GM18858 (cell line): ENCODE measurements at regions not wholly inside any gene's neighbourhood (a gene's known extent, or its start where the extent isn't known, plus 50 kb on each side); places are given as distances from the start of the nearest gene placed in this dataset.
"Not testable (repeated sequence)": the region's sequence is repeated elsewhere in the genome, so short reads cannot be mapped to it uniquely, and the experiment has no call there.

Experiments
- ATAC-seq: cut with Tn5 transposase; IDR thresholded peaks from one replicate; pipeline ENCODE4 v1.9.1; 2021; ENCODE audit not compliant: unreplicated experiment

DNA sequence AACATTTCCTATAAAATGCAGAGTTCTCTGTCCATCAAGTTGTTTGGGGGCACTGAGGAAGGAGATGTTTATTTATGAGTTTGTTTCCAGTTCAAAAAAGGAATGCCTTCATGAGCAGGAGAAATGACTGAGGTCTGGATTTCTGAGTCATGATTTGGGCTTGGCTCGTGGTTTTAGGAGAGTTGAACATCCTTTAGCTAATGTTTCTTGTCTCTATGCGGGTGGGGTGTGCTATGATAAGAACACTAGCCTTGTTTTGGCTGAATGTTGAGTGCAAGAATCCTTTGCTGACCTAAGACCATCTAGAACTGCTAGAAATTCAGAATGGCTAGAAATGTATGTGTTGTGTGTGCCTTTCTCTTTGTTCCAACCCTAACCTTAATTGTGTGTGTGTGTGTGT, 59.1 kb upstream of the NBPF11 start:
- ATAC-seq = not testable (repeated sequence)

DNA sequence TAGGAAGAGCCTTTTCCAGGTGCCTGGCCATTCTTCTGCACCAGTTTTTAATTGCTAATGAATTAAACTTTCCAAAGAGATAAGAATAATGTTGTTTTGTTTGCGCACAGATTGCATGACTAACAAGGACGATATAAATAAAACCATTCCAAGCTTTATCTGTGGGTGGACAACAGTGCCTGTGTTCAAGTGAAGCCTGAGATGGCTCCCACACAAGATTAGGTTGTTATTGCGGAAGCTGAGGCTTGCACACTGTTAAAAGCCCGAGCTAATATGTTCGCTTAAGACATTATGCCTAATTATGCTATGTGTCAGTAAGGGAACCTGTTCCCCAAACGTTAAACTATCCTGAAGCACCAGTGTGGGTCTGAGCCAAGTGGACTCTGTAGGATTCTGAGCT, 58.5 kb upstream of the NBPF11 start:
- ATAC-seq = not testable (repeated sequence)

DNA sequence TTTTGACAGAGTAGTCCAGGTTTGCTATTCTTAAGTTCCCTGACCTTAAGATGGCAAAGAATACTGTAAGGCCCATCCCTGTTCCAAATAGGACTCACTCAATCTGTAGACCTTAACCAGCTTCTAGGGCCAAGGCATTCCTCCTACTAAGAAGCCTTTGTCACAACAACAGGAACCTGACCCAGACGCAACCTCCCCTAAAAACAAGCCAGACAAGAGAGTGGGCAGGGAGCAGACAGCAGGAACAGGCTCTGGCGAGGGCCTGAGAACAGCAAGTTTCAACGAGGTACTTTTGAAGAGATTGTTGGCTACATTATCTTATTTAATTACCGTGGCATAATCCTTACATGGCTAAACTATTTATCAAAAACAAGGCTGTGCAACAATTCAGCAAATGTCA, 58.1 kb upstream of the NBPF11 start:
- ATAC-seq = not testable (repeated sequence)

DNA sequence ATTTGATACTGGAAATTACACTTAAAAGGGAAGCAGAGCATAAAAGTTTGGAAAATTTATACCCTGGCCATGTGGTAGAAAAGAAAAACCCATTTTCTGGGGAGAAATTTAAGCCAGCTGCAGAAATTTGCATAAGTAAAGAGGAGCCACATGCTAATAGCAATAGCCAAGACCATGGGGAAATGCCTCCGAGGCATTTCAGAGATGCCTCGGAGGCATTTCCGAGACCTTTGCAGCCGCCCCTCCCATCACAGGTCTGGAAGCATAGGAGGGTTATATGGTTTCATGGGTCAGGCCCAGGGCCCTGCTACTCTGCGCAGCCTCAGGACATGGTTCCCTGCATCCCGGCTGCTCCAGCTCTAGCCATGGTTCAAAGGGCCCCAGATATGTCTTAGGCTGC, 49.9 kb upstream of the NBPF11 start:
- not testable (repeated sequence) for ATAC-seq
